Fibroblast of skin of right quadriceps (primary cell): ENCODE measurements at regions not wholly inside any gene's neighbourhood (a gene's known extent, or its start where the extent isn't known, plus 50 kb on each side); places are given as distances from the start of the nearest gene placed in this dataset.

Experiments used
- DNase-seq: peaks from one replicate; pipeline ENCODE4 v3.0.0-alpha.2; 2013

- DNase-seq, result no peak
Observed at GRCh38 chr2:479490-480176, 191.7 kb upstream of the ALKAL2 start.

DNA sequence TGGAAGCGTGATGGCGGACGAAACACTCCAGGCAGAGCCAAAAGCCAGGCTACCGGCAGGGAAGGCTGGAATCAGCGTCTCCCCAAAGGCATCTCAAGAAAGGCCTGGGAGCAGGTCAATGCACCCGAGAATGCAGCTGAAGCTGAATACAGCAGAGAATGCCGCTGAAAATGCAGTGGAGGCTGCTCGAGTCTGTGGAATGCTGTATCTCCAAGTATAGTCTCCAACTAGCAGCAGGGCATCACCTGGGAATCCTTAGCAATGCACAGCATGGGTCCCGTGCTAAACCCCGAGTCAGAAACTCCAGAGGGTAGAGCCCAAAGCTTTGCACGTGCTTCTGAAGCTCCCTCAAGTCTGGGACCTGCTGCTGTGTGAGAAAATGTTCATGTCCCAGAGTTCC lies 191.1 kb upstream of the ALKAL2 start:
- DNase-seq, result no peak

- no peak for DNase-seq
Observed at GRCh38 chr2:471560-471959, 183.7 kb upstream of the ALKAL2 start.

GRCh38 chr2:469514-469913 lies 181.6 kb upstream of the ALKAL2 start:
- no peak for DNase-seq

- DNase-seq, result no peak
Observed at GRCh38 chr2:468648-469336, 180.9 kb upstream of the ALKAL2 start.

DNA sequence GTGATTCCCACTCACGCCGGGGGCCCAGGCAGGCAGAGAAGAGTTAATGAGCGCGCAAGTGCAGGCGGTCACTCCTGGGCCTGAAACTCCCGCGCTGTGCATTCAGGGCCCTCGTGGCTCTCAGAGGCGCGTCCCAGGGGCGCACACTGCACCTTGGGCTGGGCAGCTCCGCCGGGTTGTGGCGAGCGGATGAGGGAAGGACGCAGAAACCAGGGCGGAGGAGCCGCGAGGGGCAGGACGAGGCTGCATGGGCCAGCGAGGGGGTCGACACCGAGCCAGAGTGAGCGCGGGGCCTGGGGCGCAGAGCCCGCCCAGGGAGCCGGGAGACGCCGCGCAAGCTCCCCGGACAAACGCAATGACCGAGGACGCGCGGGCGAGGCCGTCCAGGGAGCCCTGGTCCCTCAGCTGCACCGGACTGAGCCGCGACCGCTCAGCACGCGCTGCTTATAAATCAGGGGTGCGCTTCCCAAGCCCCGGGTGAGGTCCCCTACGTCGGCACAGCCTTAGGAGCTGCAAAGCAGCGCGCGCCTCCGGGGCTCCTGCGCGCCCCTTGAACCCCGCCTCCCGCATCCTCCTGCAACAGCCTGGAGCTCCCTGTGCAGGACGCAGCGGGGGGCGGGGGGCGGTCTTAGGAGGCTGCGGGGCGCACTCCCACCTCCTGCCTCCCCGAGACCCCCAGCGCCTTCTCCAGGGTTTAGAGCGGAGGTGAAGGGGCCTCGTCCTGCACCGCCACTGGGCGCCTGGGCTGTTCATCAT lies 180.2 kb upstream of the ALKAL2 start:
- no peak for DNase-seq

DNA sequence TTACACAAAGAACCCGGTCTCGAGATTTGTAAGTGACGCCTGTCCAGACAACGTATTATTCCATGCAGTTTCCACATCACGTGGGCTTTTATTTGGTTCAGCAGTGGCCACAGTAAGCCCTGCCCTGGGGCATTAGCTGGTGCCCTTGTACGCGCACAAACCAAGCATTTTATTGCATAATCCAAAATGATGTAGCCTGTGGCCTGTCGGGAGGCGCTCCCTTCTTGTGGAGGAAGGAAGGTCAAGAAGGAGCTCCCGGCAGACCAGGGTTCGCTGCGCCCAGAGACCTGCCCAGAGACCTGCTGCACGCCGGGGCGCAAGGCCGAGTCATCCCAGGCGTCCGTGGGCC lies 179.6 kb upstream of the ALKAL2 start:
- DNase-seq, result no peak

DNA sequence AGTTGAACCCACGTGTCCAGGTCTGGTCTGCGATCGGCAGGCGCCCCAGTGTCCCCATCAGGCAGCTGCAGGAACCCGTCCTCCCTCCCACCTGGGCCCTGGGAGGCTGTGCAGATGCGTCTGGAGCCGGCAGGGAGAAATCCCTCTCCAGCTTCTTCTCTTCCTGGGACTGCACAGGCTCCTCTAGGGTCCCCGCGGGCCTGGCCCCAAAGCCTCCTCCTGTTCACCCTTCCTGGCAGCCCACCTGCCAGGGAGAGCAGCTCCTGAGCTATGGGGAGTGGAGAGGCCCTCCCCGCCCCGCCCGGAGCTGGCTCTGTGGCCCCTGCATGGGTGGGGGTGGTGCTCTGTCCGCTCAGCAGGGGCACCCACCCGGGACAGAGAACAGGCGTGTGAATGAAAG lies 179.2 kb upstream of the ALKAL2 start:
- DNase-seq, result no peak

DNA sequence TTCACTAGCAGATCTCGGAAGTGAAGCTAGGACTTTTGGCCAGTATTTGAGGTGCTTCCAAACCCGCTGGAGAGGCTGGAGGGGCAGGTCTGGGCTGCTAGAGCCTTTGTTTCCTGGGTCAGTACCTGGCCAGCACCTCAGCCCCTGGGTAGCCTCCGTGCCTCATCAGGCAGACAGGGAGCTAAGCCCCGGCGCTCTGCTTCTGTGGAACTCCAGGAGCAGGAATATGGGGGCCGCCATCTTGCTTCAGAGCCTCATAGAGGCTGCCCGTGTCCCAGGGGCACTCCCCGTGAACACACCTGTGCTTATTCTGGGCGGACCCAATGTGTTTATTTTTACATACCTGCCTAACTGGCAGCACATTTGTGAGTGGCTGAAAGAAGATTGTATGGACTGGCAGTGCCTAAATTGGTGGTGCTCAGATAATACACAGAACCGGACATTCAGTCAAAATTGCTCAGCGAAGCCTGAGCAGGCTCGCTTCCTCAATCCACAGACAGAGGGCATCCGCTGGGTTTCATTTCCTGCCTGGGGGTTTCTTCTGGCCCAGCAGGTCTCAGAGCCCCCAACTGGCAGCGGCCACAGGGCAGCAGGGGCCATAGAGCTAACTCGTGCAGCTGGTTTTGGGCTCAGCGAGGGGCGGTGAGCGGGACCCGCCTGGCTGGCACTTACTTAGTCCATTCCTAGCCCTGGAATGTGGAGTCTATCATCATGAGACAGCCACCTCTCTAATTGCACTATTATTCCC lies 176.8 kb upstream of the ALKAL2 start:
- no peak for DNase-seq

DNA sequence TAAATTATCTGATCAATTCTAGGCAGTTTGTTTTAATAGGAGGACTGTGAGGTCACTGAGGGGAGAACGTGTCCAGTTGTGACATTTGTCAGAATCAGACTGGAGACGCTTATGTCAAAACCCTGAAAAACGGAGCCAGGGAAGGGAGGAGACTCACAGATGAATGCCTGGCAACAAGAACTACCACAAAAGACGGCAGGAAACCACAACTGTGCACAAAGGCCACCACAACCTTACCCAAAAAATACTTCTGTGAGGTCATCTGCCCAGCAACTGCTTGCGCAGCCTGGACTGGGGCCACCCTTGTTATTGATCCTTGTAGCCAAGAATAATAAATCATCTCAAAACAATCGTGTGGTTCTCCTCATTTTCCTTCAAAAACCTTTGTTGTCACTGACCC lies 173.0 kb upstream of the ALKAL2 start:
- no peak for DNase-seq

GRCh38 chr2:459931-460330 lies 172.0 kb upstream of the ALKAL2 start:
- DNase-seq, result no peak

DNA sequence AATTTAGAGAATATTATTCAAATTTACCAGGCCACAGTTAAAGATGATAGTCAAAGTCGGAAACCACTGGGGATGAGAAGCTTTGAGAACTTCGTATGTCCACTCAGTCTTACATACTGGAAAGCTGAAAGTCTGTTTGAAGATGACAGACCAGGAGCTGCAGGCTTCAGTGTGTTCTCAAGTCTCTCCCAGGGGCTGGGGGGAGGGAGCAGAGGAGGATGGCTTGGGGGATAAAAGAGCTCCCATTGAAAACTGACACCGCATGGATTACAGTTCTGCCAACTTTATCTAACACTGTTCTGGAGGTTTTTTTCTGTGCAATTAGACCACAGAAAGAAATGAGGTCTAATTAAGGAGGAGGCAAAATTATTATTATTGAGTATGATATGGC lies 170.5 kb upstream of the ALKAL2 start:
- DNase-seq, result no peak

DNA sequence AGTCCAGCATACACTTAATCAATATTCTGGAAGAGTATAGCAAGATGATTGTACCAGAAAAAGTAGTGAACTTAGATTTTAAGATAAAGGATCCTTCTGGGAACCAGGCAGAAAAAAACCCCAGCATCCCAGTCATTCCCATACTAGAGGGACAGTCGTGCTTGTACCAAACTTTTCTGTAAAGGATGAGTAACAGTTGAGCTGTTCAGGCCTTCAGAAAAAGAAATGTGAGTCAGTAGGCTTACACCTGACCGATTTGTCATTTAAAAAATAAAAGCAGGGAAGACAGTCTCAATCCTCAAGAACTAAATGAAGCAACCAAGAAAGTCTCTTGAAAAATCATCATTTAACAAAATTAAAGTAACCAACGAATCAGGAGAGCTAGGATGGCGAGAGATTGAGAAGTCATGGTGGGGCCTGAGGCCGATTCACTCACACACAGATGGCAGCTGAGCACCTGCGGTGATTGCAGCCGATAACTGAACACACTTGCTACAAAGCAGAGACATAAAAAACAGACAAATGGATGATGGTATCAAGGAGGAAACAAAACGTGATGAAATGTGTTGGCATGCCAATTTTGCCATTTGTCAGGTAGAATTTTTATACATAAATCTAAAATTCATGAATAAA lies 170.0 kb upstream of the ALKAL2 start:
- no peak for DNase-seq

DNA sequence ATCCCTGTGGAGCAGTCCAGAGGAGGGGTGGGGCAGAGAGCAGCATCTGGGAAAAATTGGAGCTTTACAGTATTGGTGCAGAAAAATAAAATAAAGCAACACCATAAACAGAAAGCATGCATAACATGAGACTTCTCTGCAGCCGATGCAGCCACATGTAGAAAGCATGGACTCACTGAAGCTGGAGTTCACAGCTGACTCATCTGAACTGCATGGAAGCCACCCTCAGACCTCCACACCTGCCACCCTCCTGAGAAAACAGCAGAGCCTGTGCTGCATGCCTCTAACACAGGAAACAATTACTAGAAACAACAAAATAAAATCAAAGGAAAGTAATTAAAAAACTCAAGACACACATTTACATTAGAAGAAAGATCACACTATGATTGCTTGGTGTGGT lies 169.4 kb upstream of the ALKAL2 start:
- DNase-seq, result no peak

DNA sequence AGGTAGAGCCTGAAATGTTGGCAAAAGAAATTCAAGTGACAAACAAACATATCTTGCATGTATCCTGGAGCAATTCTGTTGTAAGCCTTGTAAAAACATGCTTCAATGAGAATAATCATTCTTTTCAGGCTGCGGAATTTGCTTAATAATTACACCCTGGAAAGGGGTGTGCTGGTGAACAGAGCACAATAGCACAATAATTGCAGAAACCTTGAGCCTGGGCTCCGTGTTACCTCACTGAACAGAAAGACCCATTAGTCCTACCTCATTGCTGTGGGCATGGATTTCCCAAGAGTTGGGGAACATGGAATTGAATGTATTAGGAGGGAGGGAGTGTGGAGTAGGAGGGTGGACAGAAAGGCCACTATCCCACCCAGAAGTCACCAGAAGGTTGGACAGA lies 168.0 kb upstream of the ALKAL2 start:
- DNase-seq, result no peak

GRCh38 chr2:455015-455705 lies 167.3 kb upstream of the ALKAL2 start:
- no peak for DNase-seq

- DNase-seq, result no peak
Observed at GRCh38 chr2:453132-453531, 165.2 kb upstream of the ALKAL2 start.

DNA sequence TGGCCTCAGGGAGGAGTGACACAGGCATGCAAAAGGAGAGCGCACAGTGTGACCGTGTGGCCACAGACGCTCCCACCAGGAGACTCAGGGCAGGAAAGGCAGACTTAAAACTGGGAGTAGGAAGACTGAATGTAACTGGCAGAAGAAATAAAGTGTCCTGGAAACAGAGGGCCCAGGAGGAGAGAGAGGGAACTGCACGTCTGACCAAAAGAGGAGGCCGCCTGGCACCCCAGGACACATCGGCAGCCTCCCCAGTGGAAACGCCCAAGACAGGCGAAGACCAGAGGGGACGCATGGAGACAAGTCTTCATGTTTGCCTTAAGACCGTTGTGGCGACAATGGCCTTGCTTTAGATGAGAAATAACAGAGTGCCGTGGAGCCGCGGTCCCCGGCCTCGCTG lies 163.6 kb upstream of the ALKAL2 start:
- no peak for DNase-seq

GRCh38 chr2:449246-450067 lies 161.6 kb upstream of the ALKAL2 start:
- no peak for DNase-seq

DNA sequence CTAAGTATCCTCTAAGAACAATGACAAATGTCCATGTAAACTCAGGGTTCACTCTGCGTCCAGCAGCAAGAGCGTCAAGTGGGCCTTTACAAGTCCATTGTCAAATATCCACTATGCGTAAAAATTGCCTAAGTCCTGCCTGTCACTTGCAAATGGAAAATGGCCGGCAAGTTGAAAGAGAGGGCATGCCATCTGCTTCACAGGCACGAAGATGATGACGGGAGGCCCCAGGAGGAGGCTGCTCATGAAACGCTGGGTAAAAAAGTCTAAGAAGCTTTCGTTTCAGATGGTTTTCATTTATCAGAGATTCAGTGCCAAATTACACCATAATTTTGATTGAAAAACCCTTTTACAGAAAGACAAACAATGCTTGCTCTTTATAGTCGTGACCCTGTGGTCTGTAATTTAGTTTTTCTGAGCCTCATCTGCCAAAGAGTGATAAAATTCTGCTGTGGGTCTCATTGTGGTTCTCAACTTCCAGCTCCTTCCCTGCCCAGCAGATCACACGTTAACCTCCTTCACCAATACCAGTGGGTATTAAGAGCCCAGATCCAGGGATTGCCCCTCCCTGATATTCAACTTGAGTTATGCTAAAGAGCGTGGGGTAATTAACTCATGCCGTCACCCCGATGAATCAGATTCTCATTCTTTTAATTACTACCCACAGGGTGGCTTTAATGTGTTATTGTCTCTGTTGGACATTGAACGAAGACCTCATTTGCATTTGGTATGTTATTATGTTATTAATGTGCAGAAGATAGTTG lies 160.2 kb upstream of the ALKAL2 start:
- no peak for DNase-seq
